Rectal smooth muscle tissue (tissue), 1 donor: ENCODE measurements at regions not wholly inside any gene's neighbourhood (a gene's known extent, or its start where the extent isn't known, plus 50 kb on each side); places are given as distances from the start of the nearest gene placed in this dataset.
A peak's percentile ranks its signal among the peaks of the same experiment; 100 is the strongest.

ENCODE experiments used
- H3K27ac ChIP-seq: one replicate; pipeline ENCODE4 v1.7.0; 2013; ENCODE audit warnings: low read depth, low read length, inconsistent platforms
- H3K27me3 ChIP-seq: one replicate; pipeline ENCODE4 v1.7.0; 2013; ENCODE audit warnings: low read length; ENCODE audit not compliant: control insufficient read depth, insufficient read depth
- H3K36me3 ChIP-seq: one replicate; pipeline ENCODE4 v1.7.0; 2013; ENCODE audit warnings: low read length; ENCODE audit not compliant: control insufficient read depth, insufficient read depth
- H3K4me1 ChIP-seq: one replicate; pipeline ENCODE4 v1.7.0; 2013; ENCODE audit warnings: low read length; ENCODE audit not compliant: control insufficient read depth, insufficient read depth
- H3K4me3 ChIP-seq: one replicate; pipeline ENCODE4 v1.7.0; 2013; ENCODE audit warnings: low read length
- H3K9ac ChIP-seq: one replicate; pipeline ENCODE4 v1.7.0; 2013; ENCODE audit warnings: low read length

DNA sequence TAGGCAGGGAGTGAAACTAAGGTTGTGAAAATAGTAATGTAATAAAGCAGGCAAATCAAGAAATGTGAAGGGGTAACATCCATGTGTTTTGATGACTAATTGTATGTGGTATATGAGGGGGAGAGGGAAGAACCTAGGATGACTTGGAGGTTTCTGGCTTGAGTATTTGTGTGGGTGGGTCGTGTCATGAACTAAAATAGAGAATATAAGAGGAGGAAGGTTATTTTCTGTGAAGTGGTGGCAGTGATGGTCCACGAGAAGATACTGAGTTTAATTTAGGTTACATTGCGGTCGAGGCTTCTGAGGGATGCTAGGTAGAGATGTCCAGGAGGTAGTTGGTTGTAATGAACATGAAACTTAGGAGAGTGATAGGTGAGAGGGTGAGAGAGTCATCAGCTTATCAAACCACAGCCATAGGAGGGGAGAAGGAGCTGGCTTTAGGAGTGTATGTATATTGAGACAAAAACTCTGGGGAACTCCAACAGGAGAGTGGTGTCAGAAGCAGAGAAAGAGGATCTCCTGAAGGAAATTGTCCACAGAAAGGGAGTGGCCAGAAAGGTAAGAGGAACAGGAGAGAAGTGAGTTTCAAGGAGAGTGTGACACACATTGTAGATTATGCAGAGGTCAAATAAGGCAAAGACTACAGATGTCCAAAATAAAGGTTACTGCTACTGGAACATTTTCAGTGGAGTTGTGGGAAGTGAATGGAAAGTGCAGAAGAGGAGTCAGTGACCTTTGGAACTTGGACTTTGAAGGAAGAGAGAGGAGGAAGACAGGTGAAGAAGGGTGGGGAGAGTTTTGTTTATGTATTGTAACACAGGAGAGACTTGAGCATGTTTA, 89.0 kb upstream of the MACF1 start:
- no peaks in the 10 kb centered on the region for H3K36me3 ChIP-seq
- peaks cover 23% of the 10 kb centered on the region for H3K4me1 ChIP-seq
- no peak overlapping the region for H3K9ac ChIP-seq
- H3K27ac ChIP-seq = peak overlapping the region; percentile 13
- no peak overlapping the region for H3K4me3 ChIP-seq
- H3K27me3 ChIP-seq = no peaks in the 10 kb centered on the region

DNA sequence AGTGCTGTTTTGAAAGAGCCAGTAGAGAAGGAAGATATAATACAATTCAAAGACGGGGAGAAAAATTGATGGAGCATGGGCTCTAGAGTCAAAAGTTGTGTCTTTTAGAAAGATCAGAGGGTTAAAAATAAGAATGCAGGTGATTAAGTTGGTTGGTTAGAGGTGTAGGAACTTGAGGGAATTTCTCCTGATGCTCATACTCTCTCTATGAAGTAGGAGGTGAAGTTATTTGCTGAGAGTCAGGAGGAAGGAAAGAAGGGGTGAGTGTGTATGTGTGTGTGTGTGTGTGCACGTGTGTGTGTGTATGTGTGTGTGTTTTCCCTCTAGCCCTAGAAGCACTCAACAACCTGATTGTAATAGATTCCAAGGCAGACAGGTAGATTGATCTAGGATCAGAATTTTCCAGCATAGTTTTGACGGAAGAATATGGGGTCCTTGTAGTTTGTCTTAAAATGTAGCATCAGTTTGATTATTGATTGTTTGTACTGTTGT, 88.3 kb upstream of the MACF1 start:
- Histone ChIP-seq H3K36me3 (no peaks in the 10 kb centered on the region), H3K27me3 (no peaks in the 10 kb centered on the region), H3K9ac (no peak overlapping the region), H3K27ac (no peak overlapping the region), H3K4me1 (peaks cover 16% of the 10 kb centered on the region), H3K4me3 (no peak overlapping the region)

- H3K4me3 ChIP-seq = no peak overlapping the region
- H3K36me3 ChIP-seq = no peaks in the 10 kb centered on the region
- H3K4me1 ChIP-seq = peaks cover 16% of the 10 kb centered on the region
- H3K27me3 ChIP-seq = no peaks in the 10 kb centered on the region
- H3K27ac ChIP-seq = no peak overlapping the region
- no peak overlapping the region for H3K9ac ChIP-seq
Measured at GRCh38 chr1:39116860-39117728, 87.4 kb upstream of the MACF1 start.

- Histone ChIP-seq H3K36me3 (no peaks in the 10 kb centered on the region), H3K27ac (peak overlapping the region; percentile 36), H3K27me3 (no peaks in the 10 kb centered on the region)
Measured at GRCh38 chr1:39117899-39118450, 86.5 kb upstream of the MACF1 start.

DNA sequence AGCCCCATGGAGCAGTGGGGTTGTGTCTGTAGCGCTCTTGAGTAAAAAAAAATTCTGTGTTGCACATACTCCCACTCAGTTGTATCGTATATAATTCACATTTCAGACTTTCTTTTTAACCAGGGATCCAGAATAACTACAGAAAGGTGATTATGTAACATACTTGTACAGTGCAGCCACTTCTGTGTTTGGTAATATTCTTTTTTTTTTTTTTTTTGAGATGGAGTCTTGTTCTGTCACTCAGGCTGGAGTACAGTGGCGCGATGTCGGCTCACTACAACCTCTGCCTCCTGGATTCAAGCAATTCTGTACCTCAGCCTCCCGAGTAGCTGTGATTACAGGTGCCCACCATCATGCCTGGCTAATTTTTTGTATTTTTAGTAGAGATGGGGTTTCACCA, 82.4 kb upstream of the MACF1 start:
- Histone ChIP-seq H3K4me3 (no peak overlapping the region), H3K27me3 (no peaks in the 10 kb centered on the region), H3K27ac (no peak overlapping the region), H3K9ac (no peak overlapping the region), H3K36me3 (no peaks in the 10 kb centered on the region), H3K4me1 (peaks cover 2% of the 10 kb centered on the region)

More at GRCh38 chr1:39117899-39118450, 86.5 kb upstream of the MACF1 start:
- peaks cover 16% of the 10 kb centered on the region for H3K4me1 ChIP-seq
- H3K4me3 ChIP-seq = no peak overlapping the region
- H3K9ac ChIP-seq = no peak overlapping the region

GRCh38 chr1:39124282-39124681, 80.2 kb upstream of the MACF1 start:
- Histone ChIP-seq H3K27me3 (no peaks in the 10 kb centered on the region), H3K4me3 (no peak overlapping the region), H3K4me1 (peaks cover 5% of the 10 kb centered on the region), H3K9ac (no peak overlapping the region), H3K27ac (no peak overlapping the region), H3K36me3 (no peaks in the 10 kb centered on the region)

DNA sequence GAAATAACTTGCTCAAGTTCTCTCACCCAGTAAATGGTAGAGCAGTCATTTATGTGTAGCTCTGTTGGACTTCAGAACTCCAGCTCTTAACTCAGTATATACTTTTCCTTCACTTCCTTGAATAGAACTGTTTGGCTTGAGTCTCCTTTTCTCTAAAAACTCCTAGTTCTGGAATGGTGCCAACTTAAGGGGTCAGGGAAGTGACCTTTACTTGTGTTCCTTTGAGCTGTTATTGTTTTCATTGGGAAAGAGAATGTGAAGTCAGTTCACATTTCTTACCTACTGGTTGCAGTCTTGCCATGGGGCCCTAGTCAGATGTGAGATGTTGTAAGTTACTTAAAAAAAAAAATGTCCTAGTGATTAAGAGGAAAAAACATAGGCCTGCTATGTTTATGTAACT, 77.0 kb upstream of the MACF1 start:
- H3K27ac ChIP-seq = peak overlapping the region; percentile 51
- H3K4me1 ChIP-seq = peaks cover 22% of the 10 kb centered on the region
- no peaks in the 10 kb centered on the region for H3K27me3 ChIP-seq
- no peak overlapping the region for H3K9ac ChIP-seq
- no peaks in the 10 kb centered on the region for H3K36me3 ChIP-seq
- no peak overlapping the region for H3K4me3 ChIP-seq

DNA sequence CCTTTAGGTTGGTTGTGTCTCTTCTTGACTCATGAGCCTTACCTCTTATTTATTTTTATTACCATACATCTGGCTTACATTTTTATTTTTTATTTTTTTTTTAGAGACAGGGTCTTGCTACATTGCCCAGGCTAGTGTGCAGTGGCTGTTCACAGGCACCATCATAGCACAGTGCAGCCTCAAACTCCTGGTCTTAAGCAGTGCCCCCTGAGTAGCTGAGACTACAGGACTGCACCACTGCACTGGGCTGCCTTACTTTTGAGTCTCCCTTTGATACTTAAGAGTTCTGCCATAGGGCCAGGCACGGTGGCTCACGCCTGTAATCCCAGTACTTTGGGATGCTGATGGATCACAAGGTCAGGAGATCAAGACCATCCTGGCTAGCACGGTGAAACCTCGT, 76.4 kb upstream of the MACF1 start:
- no peak overlapping the region for H3K4me3 ChIP-seq
- H3K27ac ChIP-seq = no peak overlapping the region
- H3K9ac ChIP-seq = no peak overlapping the region
- H3K27me3 ChIP-seq = no peaks in the 10 kb centered on the region
- H3K36me3 ChIP-seq = no peaks in the 10 kb centered on the region
- peaks cover 28% of the 10 kb centered on the region for H3K4me1 ChIP-seq

DNA sequence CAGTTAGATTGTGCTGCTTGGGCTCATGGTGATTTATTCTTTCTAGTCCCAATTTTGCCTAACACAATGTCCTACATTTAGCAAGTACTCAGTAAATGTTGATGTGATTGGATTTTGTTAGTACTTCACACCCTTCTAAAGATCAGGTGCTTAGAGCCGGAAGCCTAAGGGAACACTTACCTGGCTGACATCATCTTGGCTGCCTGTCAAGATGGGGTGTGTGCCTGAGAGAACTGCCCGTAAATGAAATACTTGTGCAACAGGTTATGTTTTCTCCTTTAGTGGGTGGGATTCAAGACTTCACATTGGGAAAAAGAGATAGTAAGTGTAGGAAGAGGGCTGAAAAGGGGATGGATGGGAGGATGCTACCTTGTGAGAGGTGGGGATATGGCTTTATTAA, 75.5 kb upstream of the MACF1 start:
- peaks cover 31% of the 10 kb centered on the region for H3K4me1 ChIP-seq
- no peaks in the 10 kb centered on the region for H3K36me3 ChIP-seq
- peak overlapping the region; percentile 54 for H3K27ac ChIP-seq
- H3K9ac ChIP-seq = no peak overlapping the region
- no peaks in the 10 kb centered on the region for H3K27me3 ChIP-seq
- no peak overlapping the region for H3K4me3 ChIP-seq

DNA sequence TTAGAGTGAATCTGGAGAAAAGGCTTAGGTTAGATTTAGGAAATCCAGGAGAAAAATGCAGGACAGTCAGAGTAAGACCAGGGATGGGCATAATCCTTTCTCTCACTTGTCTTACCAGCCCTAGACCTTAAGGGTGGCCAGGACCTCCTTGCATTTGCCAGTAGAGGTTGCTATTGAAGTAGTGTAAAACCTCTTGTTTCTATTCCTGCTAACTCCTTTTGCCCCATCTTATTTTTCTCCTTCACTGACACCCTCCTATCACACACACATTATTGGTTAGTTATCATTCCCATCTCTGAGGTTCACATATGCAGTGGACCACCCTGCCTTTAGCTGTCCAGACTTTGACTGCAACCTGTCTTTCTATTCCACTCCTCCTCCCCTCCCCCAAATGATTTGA, 75.0 kb upstream of the MACF1 start:
- Histone ChIP-seq H3K27me3 (no peaks in the 10 kb centered on the region), H3K4me1 (peaks cover 31% of the 10 kb centered on the region), H3K4me3 (no peak overlapping the region), H3K36me3 (no peaks in the 10 kb centered on the region), H3K9ac (no peak overlapping the region), H3K27ac (peak overlapping the region; percentile 54)

DNA sequence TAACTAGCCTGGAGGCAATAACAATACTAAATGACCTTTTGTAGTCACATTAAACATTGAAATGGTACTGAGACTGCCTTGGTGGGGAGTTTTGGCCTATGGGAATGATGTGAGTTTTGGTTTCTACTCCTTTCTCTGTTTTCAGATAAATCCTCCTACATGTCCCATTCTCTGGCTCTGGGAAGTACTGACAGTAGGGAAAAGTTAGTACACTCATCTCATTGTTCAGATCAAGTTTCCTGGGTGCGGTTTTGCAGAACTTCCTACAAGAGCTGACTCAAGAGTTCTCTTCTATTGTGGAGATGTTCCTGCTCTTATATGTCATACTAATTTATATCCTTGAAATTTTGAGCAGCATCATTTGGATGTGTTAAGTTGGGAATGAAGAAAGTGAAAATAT, 74.2 kb upstream of the MACF1 start:
- no peaks in the 10 kb centered on the region for H3K36me3 ChIP-seq
- no peak overlapping the region for H3K9ac ChIP-seq
- no peaks in the 10 kb centered on the region for H3K27me3 ChIP-seq
- H3K27ac ChIP-seq = peak overlapping the region; percentile 54
- H3K4me3 ChIP-seq = no peak overlapping the region
- H3K4me1 ChIP-seq = peaks cover 31% of the 10 kb centered on the region

GRCh38 chr1:39131940-39132339, 72.6 kb upstream of the MACF1 start:
- Histone ChIP-seq H3K9ac (no peak overlapping the region), H3K4me1 (peaks cover 31% of the 10 kb centered on the region), H3K36me3 (no peaks in the 10 kb centered on the region), H3K27me3 (no peaks in the 10 kb centered on the region), H3K4me3 (no peak overlapping the region), H3K27ac (peak overlapping the region; percentile 6)
